ENCODE measurements at regions not wholly inside any gene's neighbourhood (a gene's known extent, or its start where the extent isn't known, plus 50 kb on each side); places are given as distances from the start of the nearest gene placed in this dataset.

GRCh38 chr20:57884956-57885355 lies 175.1 kb upstream of the PMEPA1 start:
- TF ChIP-seq BCL11A (IDR thresholded peaks at IDR 0.05; ENCODE audit: low read depth, low read length) (no peak), NBN (IDR thresholded peaks at IDR 0.05) (no peak), JUNB (IDR thresholded peaks at IDR 0.05) (no peak), SUZ12 (IDR thresholded peaks at IDR 0.05; ENCODE audit: unreplicated experiment) (no peak)

Data from GM12878 (cell line).